HG03571 (cell line): ENCODE measurements at regions not wholly inside any gene's neighbourhood (a gene's known extent, or its start where the extent isn't known, plus 50 kb on each side); places are given as distances from the start of the nearest gene placed in this dataset.
"Not testable (repeated sequence)": the region's sequence is repeated elsewhere in the genome, so short reads cannot be mapped to it uniquely, and the experiment has no call there.

Experiments used
- ATAC-seq: cut with Tn5 transposase; IDR thresholded peaks from one replicate; pipeline ENCODE4 v1.9.1; 2021; ENCODE audit not compliant: unreplicated experiment

GRCh38 chr3:5465183-5465582, 277.7 kb downstream of the EDEM1 start:
- ATAC-seq = no peak

DNA sequence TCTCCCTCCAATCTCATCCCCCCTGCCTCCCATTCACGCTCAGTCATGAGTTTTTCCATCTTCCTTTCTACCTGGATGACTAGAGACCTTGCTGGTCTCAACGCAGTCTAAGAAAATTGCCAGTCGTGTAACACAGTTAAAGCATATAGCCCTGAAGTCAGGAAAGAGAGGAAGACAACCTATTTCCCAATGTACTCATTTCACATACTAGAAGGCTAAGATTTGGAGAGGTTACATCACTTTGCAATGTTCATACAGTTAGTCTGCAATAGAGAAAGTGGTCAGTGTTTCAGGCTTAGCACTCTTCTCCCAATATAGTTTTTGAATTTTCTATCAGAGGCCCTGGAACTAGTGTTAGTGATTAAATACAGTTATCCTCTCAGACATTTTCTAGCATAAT, 278.6 kb downstream of the EDEM1 start:
- ATAC-seq = no peak

- no peak for ATAC-seq
Measured at GRCh38 chr3:5466717-5467116, 279.2 kb downstream of the EDEM1 start.

DNA sequence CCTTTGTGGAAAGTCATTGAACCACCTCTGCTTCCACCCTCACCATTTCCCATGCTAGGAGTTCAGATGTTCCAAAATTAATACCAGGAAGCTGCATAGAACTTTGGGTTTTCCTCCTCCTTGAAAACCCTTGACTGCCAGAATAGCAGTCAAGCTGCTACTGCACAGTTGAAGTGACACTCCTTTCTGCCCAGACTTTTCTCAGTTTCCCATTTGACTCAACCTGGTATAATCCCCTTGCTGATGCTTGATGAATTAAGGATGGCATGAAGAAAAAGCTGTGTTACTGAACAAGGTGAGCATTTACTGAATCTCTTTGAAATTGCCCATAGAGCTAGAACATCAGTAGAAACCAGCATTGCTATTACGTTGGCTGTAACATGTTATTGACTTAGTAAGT, 286.0 kb downstream of the EDEM1 start:
- ATAC-seq = no peak

- no peak for ATAC-seq
Measured at GRCh38 chr3:5476403-5476802, 288.9 kb downstream of the EDEM1 start.

- no peak for ATAC-seq
Measured at GRCh38 chr3:5479229-5479799, 291.8 kb downstream of the EDEM1 start.

- ATAC-seq = no peak
Measured at GRCh38 chr3:5480190-5480589, 292.7 kb downstream of the EDEM1 start.

GRCh38 chr3:5485427-5485826, 297.9 kb downstream of the EDEM1 start:
- ATAC-seq = peak; percentile 34

DNA sequence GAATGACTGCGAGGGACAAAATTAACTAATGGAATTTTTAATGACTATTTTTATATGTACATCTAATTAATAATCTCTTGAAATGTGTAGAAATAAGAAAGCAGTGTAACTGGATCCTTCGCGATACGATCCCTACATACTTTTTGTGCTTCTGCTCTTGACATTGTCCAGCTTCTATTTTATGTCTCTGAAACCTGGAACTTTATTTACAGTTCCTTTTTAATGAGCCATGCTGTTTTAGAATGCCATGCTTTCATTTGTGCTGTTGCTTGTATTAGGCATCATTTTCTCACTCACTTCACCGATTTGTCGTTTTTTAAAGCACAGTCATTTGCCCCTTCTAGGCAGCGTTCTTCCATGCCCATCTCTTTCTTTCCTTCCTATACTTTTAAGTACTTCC, 301.3 kb downstream of the EDEM1 start:
- ATAC-seq = no peak

GRCh38 chr3:5489536-5489935, 302.0 kb downstream of the EDEM1 start:
- peak; percentile 97 for ATAC-seq

- no peak for ATAC-seq
Measured at GRCh38 chr3:5494905-5495519, 307.5 kb downstream of the EDEM1 start.

GRCh38 chr3:5497497-5497896, 310.0 kb downstream of the EDEM1 start:
- no peak for ATAC-seq

DNA sequence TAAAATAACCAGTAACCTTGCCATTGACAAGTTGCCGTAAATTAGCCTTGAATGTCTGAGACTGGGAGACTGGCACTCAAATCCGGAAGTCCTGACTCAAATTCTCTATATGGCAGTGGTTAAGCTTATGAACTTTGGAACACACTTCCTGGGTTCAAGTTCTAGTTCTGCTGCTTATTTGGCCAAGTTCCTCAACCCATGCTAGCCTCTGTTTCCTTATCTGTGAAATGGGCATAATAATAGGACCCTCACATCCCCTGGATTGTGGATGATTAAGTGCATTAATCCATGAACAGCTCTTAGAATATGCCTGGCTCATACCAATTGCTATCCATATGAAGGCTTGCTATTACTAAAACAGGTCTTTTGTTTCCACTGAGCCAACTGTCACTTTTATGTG, 311.5 kb downstream of the EDEM1 start:
- ATAC-seq = peak; percentile 34

GRCh38 chr3:5499404-5499803, 311.9 kb downstream of the EDEM1 start:
- peak; percentile 93 for ATAC-seq

DNA sequence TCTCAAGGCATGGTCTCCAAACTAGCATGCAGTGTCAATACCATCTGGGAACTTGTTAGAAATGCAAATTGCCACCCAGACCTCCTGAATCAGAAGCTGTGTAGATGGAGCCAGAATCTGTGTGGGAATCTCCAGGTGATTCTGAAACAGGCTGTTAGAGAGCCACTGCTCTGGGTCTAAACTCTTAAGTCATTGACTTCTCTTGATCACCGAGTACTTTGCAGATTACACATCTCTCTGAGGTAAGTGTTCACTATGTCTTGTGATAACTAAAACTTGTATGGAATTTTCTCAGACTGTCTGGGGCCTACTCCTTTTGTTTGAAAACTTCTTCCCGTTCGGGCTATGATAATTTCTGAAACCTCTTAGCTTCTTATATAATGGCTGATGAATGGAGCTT, 315.6 kb downstream of the EDEM1 start:
- ATAC-seq = no peak

DNA sequence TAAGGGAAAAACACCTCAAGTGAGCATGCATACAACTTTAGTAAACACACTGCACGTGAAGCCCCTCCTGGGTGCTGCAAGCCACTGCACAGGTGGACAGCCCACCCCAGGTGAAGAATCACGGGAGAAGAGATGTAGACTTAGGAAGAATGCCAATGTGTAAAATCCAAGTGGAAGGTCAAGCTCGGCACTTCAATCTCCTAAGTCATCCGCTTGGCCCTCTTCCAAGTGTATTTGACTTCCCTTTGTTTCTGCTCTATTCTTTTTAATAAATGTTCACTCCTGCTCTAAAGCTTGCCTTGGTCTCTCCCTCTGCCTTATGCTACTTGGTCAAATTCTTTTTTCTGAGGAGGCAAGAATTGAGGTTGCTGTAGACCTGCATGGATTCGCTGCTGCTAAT, 316.6 kb downstream of the EDEM1 start:
- ATAC-seq = no peak

GRCh38 chr3:5505163-5505562, 317.7 kb downstream of the EDEM1 start:
- no peak for ATAC-seq

DNA sequence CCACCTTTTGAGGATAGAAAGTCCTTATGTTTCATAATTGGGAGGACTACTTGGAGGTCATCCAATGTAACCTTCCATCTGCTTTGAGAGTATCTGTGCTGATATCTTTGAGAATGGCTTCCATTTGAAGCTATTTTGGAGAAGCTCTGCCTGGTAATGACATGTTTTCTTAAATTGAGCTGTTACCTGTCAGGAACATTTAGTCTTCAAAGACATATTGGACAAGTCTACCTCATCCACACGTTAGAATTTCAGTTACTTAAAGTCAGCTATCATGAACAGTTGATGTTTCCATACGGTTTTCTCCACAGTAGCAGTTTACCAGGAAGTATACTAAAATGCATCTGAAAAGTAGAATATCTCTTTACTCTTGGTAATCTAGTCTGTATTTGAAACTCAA, 318.5 kb downstream of the EDEM1 start:
- ATAC-seq = no peak

DNA sequence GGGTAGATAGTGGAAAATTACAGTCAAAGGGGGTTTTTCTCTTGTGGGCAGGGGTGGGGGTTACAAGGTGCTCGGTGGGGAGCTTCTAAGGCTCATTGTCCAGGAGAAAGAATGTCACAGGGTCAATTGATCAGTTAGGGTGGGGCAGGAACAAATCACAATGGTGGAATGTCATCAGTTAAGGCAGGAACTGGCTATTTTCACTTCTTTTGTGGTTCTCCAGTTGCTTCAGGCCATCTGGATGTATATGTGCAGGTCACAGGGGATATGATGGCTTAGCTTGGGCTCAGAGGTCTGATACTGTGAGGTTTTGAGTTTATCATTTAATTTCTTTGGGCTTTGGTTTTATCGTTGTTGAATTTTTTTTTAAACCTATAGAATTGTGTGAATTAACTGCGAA, 321.4 kb downstream of the EDEM1 start:
- not testable (repeated sequence) for ATAC-seq

DNA sequence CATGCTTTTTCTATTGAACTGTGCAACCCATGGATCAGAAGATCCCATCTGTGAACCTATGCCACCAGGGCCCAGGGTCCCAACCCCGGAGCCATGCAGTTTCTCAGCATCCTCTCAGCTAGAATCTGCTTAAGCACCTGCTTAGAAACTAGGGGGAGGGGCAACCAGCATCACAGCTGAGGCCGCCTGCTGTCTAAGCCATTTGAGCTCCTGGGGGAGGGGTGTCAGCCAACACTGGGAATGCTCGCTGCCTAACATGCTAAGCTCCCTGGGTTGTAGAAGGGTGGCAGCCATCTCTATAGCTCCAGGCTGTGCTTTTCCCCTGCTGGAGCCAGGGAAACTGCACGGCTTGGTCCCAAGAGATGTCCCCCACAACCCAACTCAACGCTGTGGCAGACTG, 322.8 kb downstream of the EDEM1 start:
- ATAC-seq = no peak

DNA sequence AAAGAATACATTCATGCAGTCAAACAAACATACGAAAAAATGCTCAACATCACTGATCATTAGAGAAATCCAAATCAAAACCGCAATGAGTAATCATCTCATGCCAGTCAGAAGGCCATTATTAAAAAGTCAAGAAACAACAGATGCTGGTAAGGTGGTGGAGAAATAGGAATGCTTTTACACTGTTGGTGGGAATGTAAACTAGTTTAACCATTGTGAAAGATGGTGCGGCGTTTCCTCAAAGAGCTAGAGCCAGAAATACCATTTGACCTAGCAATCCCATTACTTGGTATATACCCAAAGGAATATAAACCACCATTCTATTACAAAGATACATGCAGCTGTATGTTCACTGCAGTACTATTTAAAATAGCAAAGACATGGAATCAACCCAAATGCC, 330.4 kb downstream of the EDEM1 start:
- ATAC-seq = no peak

GRCh38 chr3:5520237-5520636, 332.7 kb downstream of the EDEM1 start:
- no peak for ATAC-seq

DNA sequence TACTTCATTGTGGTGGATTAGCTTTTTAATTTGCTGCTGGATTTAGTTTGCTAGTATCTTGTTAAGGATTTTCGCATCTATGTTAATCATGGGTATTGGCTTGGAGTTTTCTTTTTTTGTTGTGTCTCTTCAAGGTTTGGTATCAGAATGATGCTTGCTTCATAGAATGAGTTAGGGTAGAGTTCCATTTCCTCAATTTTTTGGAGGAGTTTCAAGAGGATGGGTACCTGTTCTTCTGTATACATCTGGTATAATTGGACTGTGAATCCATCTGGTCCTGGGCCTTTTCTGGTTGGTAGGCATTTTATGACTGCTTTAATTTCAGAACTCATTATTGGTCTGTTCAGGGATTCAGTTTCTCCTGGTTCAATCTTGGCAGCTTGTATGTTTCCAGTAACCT, 335.6 kb downstream of the EDEM1 start:
- ATAC-seq = no peak
